ENCODE measurements at regions not wholly inside any gene's neighbourhood (a gene's known extent, or its start where the extent isn't known, plus 50 kb on each side); places are given as distances from the start of the nearest gene placed in this dataset.
"Not testable (repeated sequence)": the region's sequence is repeated elsewhere in the genome, so short reads cannot be mapped to it uniquely, and the experiment has no call there.

GRCh38 chr5:158212917-158213316, 354.0 kb upstream of the CLINT1 start:
- peak; percentile 11 for DNase-seq (ENCODE audit: low read depth)

- DNase-seq (ENCODE audit: low read depth) = no peak
These were observed 353.3 kb upstream of the CLINT1 start for GRCh38 chr5:158212237-158212636.

GRCh38 chr5:158209219-158209908, 350.4 kb upstream of the CLINT1 start:
- peak; percentile 15 for DNase-seq (ENCODE audit: low read depth)

- DNase-seq (ENCODE audit: low read depth) = no peak
These were observed 348.8 kb upstream of the CLINT1 start for GRCh38 chr5:158207733-158208132.

GRCh38 chr5:158205992-158206391, 347.0 kb upstream of the CLINT1 start:
- no peak for DNase-seq (ENCODE audit: low read depth)

GRCh38 chr5:158203261-158203660, 344.3 kb upstream of the CLINT1 start:
- peak; percentile 17 for DNase-seq (ENCODE audit: low read depth)

GRCh38 chr5:158202801-158203200, 343.9 kb upstream of the CLINT1 start:
- no peak for DNase-seq (ENCODE audit: low read depth)

GRCh38 chr5:158200619-158201018, 341.7 kb upstream of the CLINT1 start:
- DNase-seq (ENCODE audit: low read depth) = no peak

GRCh38 chr5:158198636-158199035, 339.7 kb upstream of the CLINT1 start:
- DNase-seq (ENCODE audit: low read depth) = no peak

GRCh38 chr5:158195416-158196210, 336.7 kb upstream of the CLINT1 start:
- no peak for DNase-seq (ENCODE audit: low read depth)

- DNase-seq (ENCODE audit: low read depth) = no peak
These were observed 335.6 kb upstream of the CLINT1 start for GRCh38 chr5:158194561-158194976.

GRCh38 chr5:158193395-158193794, 334.4 kb upstream of the CLINT1 start:
- not testable (repeated sequence) for DNase-seq (ENCODE audit: low read depth)

- DNase-seq (ENCODE audit: low read depth) = no peak
These were observed 321.5 kb upstream of the CLINT1 start for GRCh38 chr5:158180407-158180806.

- no peak for DNase-seq (ENCODE audit: low read depth)
These were observed 320.3 kb upstream of the CLINT1 start for GRCh38 chr5:158179271-158179670.

- no peak for DNase-seq (ENCODE audit: low read depth)
These were observed 319.6 kb upstream of the CLINT1 start for GRCh38 chr5:158178535-158178934.

GRCh38 chr5:158177146-158177545, 318.2 kb upstream of the CLINT1 start:
- no peak for DNase-seq (ENCODE audit: low read depth)

GRCh38 chr5:158175934-158176481, 317.1 kb upstream of the CLINT1 start:
- DNase-seq (ENCODE audit: low read depth) = no peak

GRCh38 chr5:158174918-158175851, 316.2 kb upstream of the CLINT1 start:
- DNase-seq (ENCODE audit: low read depth) = peak; percentile 47

GRCh38 chr5:158174026-158174425, 315.1 kb upstream of the CLINT1 start:
- no peak for DNase-seq (ENCODE audit: low read depth)

GRCh38 chr5:158172005-158172404, 313.1 kb upstream of the CLINT1 start:
- no peak for DNase-seq (ENCODE audit: low read depth)

GRCh38 chr5:158170534-158170933, 311.6 kb upstream of the CLINT1 start:
- DNase-seq (ENCODE audit: low read depth) = no peak

Measured in HT1080 (cell line).